ENCODE measurements at regions not wholly inside any gene's neighbourhood (a gene's known extent, or its start where the extent isn't known, plus 50 kb on each side); places are given as distances from the start of the nearest gene placed in this dataset.

- ATAC-seq (no peak), DNase-seq (no peak)
- intact Hi-C loops (cut with micrococcal nuclease): no loop called here
Measured at GRCh38 chr1:63148825-63149645, 173.3 kb upstream of the FOXD3 start.

- DNase-seq (no peak), ATAC-seq (no peak)
- intact Hi-C loops (cut with micrococcal nuclease): no loop called here
Measured at GRCh38 chr1:63152572-63152971, 169.8 kb upstream of the FOXD3 start.

GRCh38 chr1:63155437-63155836 is 166.9 kb upstream of the FOXD3 start:
- intact Hi-C loops (cut with micrococcal nuclease): no loop called here
- DNase-seq: no peak
- no peak for ATAC-seq

- DNase-seq: no peak
- no peak for ATAC-seq
- intact Hi-C loops (cut with micrococcal nuclease): no loop called here
Measured at GRCh38 chr1:63157085-63157484, 165.3 kb upstream of the FOXD3 start.

GRCh38 chr1:63169057-63169456 is 153.3 kb upstream of the FOXD3 start:
- DNase-seq (no peak), ATAC-seq (no peak)
- intact Hi-C loops (cut with micrococcal nuclease): no loop called here

GRCh38 chr1:63173161-63173560 is 149.2 kb upstream of the FOXD3 start:
- ATAC-seq (no peak), DNase-seq (no peak)
- intact Hi-C loops (cut with micrococcal nuclease): no loop called here

GRCh38 chr1:63189677-63190076 is 132.7 kb upstream of the FOXD3 start:
- DNase-seq (no peak), ATAC-seq (no peak)
- intact Hi-C loops (cut with micrococcal nuclease): no loop called here

GRCh38 chr1:63190171-63190570 is 132.2 kb upstream of the FOXD3 start:
- DNase-seq (no peak), ATAC-seq (no peak)
- intact Hi-C loops (cut with micrococcal nuclease): no loop called here

- no peak for DNase-seq
- ATAC-seq: no peak
Measured at GRCh38 chr1:63198871-63199394, 123.4 kb upstream of the FOXD3 start.

GRCh38 chr1:63199706-63200335 is 122.5 kb upstream of the FOXD3 start:
- ATAC-seq: no peak
- DNase-seq: no peak
- intact Hi-C loops (cut with micrococcal nuclease): no loop called here

More at GRCh38 chr1:63198871-63199394, 123.4 kb upstream of the FOXD3 start:
- intact Hi-C loops (cut with micrococcal nuclease): no loop called here

- no peak for DNase-seq
- ATAC-seq: no peak
- intact Hi-C loops (cut with micrococcal nuclease): no loop called here
Measured at GRCh38 chr1:63200676-63201075, 121.7 kb upstream of the FOXD3 start.

- intact Hi-C loops (cut with micrococcal nuclease): no loop called here
- ATAC-seq: no peak
- no peak for DNase-seq
Measured at GRCh38 chr1:63203641-63204040, 118.7 kb upstream of the FOXD3 start.

GRCh38 chr1:63205776-63206175 is 116.6 kb upstream of the FOXD3 start:
- intact Hi-C loops (cut with micrococcal nuclease): no loop called here
- ATAC-seq: no peak
- no peak for DNase-seq

GRCh38 chr1:63214553-63214952 is 107.8 kb upstream of the FOXD3 start:
- DNase-seq (no peak), ATAC-seq (no peak)
- intact Hi-C loops (cut with micrococcal nuclease): no loop called here

GRCh38 chr1:63223426-63223825 is 98.9 kb upstream of the FOXD3 start:
- ATAC-seq (no peak), DNase-seq (no peak)
- intact Hi-C loops (cut with micrococcal nuclease): no loop called here

- DNase-seq: no peak
- intact Hi-C loops (cut with micrococcal nuclease): no loop called here
- ATAC-seq: no peak
Measured at GRCh38 chr1:63230722-63231121, 91.6 kb upstream of the FOXD3 start.

GRCh38 chr1:63238721-63239120 is 83.6 kb upstream of the FOXD3 start:
- DNase-seq: no peak
- no peak for ATAC-seq
- intact Hi-C loops (cut with micrococcal nuclease): no loop called here

- no peak for ATAC-seq
- intact Hi-C loops (cut with micrococcal nuclease): no loop called here
- no peak for DNase-seq
Measured at GRCh38 chr1:63245186-63245585, 77.2 kb upstream of the FOXD3 start.

GRCh38 chr1:63248216-63248615 is 74.2 kb upstream of the FOXD3 start:
- intact Hi-C loops (cut with micrococcal nuclease): no loop called here
- no peak for ATAC-seq
- DNase-seq: no peak

- intact Hi-C loops (cut with micrococcal nuclease): no loop called here
- ATAC-seq (no peak), DNase-seq (no peak)
Measured at GRCh38 chr1:63255153-63255552, 67.2 kb upstream of the FOXD3 start.
